Cerebellar cortex (tissue), 1 donor: ENCODE measurements at regions not wholly inside any gene's neighbourhood (a gene's known extent, or its start where the extent isn't known, plus 50 kb on each side); places are given as distances from the start of the nearest gene placed in this dataset.
A peak's percentile ranks its signal among the peaks of the same experiment; 100 is the strongest.
"Not testable (repeated sequence)": the region's sequence is repeated elsewhere in the genome, so short reads cannot be mapped to it uniquely, and the experiment has no call there.

Experiments used
- DNase-seq: peaks from one replicate; pipeline ENCODE4 v3.0.0-alpha.2; 2015; ENCODE audit warnings: low spot score

DNA sequence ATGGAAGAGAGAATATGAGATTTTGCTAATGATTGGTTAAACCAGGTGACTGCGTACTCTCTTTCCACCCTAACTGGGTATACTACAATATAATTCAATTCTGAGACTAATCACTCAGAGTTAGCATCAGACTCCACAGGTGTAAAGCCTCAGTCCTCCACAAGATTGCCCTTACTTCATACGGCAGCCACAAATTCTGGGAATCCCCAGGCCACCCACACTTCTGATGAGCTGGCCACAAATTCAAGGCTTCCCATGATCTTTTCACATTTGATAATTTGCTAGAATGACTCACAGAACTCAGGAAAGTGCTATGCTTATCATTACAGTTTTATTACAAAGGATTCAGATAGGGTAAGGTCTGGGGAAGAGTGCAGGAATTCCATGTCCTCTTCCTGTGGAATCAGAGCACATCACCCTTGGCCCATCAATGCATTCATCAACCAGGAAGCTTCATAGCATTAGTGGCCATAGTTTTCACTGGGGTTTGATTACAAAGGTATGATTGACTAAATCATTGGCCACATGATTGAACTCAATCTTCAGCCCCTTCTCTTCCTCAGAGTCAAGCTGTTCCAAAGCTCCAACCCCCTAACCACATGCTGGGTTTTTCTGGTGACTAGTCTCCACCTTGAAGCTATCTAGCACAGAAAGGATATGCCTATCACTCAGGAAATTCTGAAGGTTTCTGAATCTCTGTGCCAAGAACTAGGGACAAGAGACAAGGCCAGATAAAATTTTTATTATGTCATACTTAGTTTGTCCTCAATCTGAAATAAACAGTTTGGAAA lies 131.7 kb downstream of the HHIPL2 start:
- DNase-seq = no peak

DNA sequence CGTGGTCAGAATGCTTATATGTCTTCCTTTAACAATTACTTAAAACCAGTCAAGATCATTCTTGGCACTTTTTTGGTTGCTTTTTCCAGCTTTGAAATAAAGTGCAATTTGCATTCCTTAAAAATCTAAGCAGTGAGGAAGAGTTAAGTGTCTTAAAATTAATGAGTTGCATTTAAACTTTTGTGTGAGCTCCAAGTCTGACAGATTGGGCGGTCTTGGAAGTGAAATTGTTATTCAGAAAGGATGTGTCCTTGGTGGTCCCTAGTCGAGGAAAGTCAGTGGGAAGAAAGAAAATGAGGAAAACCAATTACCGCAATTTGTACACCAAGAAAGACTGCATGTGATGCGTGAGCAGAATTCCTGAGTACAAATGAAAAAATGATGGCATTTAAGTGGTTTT lies 132.5 kb downstream of the HHIPL2 start:
- DNase-seq = no peak

DNA sequence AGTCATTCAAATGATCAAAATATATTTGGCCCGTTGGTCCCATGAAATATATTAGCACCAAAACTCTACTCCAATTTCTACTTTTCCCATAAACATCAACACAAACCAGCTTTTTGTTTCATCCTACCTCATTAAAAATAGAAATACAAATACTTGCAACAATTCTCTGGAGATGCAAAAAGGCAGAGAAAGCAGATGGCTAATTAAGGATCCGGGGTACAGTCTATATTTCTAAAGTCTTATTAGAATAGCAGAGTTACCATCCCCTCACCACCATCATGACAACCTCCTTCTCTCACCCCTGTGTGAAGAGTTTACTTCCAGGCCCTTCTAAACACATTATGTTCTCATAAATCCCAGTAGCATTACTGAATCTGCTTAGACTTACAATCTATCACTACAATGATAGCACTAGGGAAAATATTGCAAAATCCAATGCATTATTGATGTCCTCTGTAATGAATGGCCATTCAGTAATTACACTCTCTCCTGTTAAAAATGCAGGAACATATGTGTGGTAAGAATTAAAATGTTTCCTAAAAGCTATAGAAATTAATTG lies 133.8 kb downstream of the HHIPL2 start:
- no peak for DNase-seq

DNA sequence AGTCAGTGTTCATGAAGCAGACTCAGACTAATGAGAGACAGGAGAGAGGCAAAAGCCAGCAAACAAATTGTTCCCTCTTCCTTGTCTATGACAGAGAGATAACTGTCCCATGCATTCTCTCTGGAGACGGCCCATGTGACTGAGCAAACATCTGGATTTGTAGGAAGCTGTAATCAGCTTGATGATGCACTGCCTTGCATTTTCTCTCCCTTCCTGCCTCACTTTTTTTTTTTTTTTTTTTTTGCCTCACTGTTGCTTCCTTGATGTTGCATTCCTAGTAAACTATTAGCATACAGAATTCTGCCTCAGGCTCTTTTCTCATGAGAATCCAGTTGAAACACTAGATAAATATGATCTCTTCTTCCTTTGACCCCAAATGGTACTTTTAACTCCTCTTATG lies 134.5 kb downstream of the HHIPL2 start:
- no peak for DNase-seq

DNA sequence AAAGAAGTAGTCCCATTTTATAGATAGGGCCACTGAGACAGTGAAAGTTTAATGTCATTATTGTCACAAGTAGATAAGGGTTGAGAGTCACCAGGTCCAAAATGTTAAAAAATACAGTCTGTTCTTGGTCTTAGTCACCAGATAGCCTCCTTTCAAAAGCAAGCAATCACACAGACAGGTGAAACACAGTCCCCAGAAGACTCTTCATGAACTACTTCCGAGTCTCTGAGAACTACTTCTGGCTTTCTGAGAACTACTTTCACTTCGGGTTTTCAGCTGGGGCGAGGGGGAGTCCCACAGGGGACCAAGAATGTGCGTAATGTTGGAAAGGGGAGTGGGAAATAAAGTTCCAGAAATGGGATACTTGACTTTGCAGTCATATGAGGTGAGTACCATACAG lies 143.2 kb downstream of the HHIPL2 start:
- no peak for DNase-seq

DNA sequence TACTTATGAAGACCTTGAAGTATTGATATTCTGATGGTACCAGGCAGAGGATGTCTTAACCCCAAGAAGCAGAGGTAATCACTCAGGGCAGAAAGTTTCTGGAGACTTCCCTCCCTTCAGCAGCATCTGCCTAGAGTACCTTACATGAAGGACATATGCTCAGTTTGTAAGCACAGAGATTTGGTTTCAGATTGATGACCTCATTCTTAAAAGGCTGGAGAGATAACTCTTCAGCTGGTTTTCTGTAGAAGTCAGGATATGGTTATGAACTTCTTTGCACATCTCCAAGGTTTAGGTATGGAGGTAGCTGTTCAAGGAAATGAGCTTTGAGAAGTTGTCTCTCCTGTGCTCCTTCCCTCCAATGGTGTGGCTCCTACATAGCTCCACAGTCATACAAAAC lies 148.7 kb downstream of the HHIPL2 start:
- no peak for DNase-seq

DNA sequence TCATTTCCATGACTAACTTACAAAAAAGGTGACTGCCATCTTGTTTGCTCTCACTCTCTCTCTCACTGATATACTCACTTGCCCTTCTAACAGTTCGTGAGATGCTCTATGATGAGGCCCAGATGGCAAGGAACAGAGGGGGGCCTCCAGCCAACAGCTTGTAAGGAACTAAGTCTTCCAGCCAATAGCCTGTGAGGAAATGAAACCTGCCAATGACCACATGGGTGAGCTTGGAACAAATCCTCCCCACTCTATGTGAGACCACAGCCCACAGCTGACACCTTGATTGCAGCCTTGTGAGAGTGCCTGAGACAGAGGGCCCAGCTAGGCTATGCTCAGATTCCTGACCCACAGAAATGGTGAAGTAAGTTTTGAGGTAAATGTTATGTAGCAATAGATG lies 153.7 kb downstream of the HHIPL2 start:
- DNase-seq = peak; percentile 53

DNA sequence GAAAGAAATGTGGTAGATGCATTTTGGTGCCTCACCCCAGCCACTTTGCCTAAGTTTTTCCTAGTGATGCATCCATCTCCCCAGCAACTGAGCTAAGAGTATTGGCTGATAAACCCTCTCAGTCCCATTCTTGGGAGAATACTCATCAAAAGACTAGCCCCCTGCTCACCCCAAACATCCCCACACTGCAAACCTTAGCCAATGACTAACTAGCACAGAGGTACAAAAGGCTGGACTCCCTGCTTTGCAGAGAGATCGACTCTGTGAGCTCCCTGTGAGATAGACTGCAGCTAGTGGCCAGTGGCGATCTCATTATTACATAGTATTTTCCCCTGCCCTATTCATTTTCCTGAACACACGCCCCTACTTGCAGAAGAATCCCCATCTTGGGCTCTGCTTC lies 155.3 kb downstream of the HHIPL2 start:
- no peak for DNase-seq

DNA sequence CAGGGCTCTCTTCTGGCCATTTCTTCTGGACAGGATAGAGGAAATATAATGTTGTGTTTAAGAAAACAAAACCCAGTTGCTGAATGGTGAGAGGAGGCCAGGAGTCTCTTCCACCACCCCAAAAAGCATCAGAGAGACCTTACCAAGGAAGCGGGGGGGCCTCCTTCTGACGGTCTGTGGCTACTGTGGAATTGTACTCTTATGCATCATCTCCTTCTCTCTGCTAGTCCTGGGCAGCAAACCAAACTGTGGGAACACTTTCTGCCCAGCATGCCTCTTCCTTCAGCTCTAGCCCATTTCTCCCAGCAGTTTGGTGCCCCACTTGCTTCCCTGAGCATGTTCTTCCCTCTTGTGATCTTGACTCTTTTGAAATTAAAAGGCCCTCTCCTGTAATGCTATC lies 157.7 kb downstream of the HHIPL2 start:
- no peak for DNase-seq

DNA sequence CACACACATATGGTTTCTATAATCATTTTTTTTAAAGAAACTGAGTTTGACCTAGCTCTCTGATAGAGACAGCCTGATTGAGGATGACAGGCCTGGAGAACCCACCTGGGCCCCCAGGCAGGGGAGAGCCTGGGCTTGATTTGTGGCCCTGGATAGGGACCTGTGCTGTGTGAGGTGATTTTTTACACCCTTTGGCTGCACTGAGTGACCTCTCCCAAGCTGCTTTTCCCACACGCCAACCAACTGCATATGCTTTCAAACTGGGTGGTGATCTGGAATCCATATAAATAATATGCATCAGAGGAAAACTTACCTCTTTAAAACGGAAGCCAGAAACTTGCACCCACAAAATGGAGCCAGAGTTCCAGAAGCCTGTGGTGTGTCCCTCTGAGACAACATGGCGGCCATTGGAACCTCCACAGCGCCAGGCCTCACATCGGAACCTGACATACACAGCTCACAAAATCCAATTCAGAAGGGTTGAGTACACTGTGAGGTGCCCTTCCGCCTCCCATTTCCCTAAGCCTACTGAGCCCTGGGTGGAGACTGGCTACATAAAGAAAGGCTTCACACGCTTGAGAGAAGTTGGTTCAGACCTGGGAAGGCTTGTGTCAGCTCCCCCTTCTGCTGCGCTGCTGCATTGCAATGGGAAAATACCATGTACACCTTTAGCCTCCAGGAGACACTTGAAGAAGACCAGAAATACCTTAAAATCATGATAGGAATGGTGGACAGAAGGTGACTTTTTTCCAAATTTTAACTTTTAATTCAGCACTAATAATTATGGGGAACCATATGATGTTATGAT lies 160.7 kb downstream of the HHIPL2 start:
- peak; percentile 11 for DNase-seq

DNA sequence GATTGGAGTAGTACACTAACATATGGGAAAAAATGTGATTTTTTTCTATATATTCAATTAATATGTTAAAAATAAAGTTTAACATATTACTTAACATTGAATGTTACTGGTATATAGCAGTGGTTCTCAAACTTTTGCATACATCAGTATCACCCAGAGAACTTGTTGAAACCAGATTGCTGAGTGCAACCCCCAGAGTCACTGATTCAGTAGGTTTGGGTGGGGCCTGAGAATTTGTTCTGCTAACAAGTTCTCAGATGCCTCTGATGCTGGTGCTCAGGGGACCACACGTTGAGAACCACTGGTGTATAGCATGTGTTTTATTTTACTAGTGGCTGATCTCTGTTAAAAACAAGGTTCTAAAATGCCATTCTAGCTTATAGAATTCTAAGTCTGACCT lies 161.9 kb downstream of the HHIPL2 start:
- no peak for DNase-seq

DNA sequence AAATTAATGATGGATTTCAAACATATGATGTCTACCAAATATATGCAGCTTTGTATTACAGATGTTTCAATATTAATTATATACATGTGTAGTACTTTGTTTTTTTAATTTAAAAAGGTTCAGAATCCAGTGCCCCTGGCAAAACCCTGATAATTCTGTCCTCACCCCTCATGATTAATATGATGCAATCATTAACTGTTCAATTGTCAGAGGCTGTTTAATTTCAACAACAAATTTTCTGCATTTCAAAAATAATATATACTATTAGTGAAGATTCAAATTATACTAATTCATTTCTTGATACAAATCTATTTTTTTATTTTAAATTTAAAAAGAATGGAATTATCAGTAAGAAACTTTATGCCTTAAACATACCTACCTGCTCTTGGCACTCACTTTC lies 162.6 kb downstream of the HHIPL2 start:
- no peak for DNase-seq

DNA sequence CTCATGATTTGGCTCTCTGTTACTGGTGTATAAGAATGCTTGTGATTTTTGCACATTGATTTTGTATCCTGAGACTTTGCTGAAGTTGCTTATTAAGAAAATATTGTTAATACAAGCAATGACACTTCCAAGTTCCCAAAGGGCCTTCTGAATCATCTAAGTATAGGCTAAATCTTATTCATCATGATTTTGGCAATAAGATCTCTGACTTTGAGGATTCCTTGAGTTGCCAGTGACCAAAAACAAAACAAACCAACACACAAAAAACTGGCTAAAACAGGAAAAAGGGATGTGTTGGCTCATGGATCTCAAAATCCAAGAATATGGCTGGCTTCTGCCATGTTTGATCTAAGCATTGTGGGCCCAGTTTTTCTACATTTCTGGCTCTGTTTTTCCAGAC lies 163.4 kb downstream of the HHIPL2 start:
- no peak for DNase-seq

DNA sequence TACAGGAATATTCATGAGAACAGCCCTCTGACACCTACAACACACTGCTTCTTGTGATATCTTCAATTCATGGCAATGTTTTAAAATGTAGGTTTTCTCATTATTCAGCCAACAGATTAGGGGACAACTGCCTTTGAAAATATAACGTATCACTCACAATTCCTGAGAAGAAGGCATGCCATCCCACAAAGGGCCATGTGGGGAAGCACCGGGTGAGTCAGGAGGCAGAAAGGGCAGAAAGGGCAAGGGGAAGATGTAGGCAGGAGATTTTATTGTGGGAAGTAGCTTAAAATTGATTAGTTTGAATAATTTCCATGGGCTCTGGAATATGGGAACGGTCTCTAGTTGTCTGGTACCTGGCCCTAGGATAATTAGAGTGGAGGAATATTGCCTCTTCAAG lies 165.7 kb downstream of the HHIPL2 start:
- no peak for DNase-seq

DNA sequence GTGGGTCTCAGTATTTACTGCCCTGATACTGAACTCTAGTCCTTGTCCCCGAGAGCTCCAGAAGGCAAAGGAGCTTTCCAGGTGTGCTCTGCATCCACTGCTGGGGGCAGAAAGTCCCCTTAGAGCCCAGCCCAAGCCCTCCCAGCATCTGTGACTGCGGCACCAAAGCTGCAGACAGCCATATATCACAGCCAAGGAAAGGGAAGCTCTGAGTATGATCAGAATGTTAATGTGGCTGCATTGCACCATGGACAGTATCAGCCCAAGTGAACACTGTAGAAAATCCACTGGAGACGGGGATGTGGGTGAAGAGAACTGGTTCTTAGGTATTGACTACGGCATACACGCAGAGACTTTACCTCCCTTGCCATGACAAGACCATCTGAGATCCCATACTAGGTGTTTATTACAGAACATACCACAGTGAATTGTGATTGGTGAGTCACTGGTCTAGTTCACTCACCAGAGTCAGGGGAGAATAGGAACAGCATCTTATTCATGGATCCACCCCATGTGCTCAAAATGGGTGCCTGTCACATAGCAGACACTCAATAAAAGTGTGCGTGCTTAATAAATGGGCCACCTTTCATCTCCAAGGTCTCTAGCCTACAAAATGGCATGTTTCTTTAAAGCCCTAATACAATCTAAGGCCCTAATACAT lies 170.3 kb downstream of the HHIPL2 start:
- no peak for DNase-seq

DNA sequence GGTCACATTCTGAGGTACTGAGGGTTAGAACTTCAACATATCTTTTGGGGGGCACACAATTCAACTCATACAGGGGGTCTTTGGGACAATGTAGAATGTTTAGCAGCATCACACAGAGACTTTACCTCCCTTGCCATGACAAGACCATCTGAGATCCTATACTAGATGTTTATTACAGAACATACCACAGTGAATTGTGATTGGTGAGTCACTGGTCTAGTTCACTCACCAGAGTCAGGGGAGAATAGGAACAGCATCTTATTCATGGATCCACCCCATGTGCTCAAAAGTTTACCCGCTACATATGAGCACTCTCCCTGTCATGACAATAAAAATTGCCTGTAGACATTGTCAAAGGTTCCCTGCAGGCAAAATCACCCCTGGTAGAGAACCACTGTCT lies 171.1 kb downstream of the HHIPL2 start:
- not testable (repeated sequence) for DNase-seq

DNA sequence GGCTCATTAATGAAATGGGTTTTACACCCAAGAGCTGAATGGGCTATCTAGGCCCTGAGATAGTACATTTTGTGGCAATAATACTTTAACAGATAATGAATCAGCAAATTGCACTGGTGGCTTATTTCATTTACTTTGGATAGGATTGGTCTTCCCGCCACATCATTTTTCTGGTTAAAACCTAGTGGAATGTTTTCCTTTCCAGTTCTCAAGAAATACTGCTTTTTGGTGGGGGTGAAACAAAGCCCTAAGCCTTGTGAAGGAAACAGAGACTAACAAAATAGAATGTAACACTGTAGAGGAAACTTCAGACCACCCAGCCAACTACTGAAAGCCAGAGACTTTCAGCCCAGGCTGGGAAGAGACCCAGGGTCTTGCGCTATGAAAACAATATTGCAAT lies 172.2 kb downstream of the HHIPL2 start:
- DNase-seq = no peak

DNA sequence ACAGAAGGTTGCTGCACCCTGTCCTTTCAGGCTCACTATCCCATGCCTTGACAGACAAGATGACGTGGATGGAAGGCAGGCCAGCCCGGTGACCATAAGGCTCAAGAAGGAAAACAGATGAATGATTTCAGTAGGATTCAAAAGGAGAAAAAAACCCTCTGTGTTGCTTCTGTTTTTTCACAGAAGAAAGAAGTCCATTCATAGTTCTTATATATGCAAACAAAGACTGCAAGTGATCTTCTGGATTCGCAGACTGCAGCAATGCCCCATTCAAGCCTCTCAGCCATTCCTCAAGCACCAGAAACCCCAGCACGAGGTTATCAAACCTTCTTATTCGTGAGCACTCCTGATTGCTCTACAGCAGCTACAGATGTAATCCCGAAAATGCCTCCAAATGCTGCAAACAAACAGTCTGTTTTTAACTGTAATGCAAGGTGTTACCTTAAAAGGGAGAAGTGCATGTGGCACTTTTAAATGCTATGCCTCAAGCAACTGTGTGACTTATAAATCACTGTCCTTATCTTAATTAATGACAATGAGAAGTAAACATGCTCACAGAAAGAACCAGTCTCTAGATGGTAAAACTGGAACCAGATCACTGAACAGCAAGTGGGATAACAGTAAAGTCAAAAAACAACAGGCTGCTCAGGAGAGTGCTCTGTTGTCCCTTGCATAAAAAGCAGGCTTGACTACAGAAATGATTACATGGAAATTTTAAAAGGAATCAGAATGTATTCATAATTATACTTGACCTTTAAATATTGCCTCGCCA lies 173.9 kb downstream of the HHIPL2 start:
- DNase-seq = no peak

DNA sequence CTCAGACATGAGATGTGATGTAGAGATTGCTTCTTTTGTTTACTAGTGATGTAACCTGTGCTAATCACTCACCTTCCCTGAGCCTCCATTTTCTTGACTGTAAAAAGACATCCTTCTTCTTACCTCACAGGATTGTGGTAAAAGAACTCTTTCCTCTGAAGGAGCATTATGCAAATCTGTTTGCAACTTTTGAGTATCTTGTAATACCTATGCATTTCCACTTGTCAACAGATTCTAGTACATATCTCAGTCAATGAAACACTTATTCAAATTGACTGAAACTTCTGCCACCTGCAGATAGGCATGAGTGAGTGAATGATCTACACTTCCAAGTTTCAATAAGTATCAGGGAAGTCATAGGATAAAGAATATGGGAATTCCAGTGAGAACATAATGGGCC lies 174.7 kb downstream of the HHIPL2 start:
- DNase-seq = no peak

DNA sequence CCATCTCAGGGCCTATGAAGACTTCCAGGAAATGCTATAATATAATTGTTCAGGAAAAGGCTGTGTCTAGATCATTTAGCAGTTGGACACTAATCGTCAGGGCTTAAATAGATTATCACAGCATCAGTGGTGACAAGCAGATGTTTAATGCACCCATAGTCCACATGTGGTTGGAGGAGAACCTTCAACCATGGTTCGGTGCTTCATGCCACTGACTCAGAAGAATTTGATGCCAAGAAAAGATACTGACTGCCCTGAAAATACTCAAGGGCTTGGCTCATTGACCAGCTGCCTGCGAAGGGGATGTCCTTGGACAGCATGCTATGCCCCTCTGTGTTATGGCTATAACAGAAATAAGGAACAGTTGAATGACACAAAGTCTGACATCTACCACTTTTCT lies 175.7 kb downstream of the HHIPL2 start:
- no peak for DNase-seq

DNA sequence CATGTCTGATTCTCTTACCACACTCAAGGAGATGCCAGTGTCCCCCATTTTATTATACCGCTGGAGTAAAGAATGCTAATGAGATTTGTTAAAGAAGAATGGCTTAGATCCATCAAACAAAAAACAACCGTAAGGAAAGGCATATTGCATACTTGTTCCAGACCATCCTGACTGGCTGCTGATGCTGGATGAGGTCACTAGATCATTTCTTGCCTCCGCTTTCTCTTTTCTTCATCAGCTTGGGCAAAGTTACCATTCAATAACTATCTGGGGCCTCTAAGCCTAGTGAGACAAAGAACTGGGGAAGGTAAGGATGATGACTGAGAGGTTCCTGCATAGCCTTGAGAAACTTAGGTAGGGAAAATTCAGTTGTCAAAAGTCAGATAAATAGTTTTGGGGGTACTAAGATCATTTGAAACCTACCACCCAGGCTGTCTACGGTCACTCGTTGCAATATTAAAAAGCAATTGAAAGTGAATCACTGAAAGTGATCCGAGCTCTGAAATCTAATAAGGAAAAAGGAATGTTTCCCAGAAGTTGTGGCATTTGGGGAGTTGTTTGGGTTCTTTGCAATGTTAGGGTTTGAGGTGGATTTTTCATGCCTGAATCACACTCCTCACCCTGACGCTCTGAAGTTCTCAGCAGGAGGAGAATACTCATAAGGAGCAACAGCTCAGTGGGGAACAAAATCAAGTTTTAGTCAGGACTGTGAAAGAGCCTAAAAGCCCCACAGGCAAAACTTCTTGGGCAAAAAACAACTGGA lies 176.8 kb downstream of the HHIPL2 start:
- no peak for DNase-seq
